ENCODE measurements at regions not wholly inside any gene's neighbourhood (a gene's known extent, or its start where the extent isn't known, plus 50 kb on each side); places are given as distances from the start of the nearest gene placed in this dataset.

DNA sequence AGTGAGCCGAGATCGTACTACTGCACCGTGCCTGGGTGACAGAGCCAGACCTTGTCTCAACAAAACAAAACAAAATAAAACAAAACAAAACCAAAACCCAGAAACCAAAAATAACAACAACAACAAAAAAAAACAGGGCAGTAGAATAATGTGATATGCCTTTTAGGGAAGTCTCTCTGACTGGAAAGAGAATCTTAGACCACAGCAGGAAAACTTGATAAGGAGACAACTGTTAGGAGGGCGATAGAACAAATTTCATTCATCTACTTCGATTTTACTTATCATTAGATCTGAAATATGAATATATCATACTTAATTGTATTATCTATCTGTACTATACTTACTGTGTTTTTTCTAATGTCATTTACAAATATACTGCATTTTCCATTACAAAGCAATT, 109.0 kb upstream of the CNTNAP5 start:
- Histone ChIP-seq H3K18ac (ENCODE audit: low read depth in 1 of 2, low read length in 2 of 2) (no peak overlapping the region), H2BK15ac (ENCODE audit: low read depth, poor library complexity, severe bottlenecking) (no peak overlapping the region), H2BK120ac (ENCODE audit: low read depth, low read length) (no peak overlapping the region), H3K9ac (ENCODE audit: low read length) (no peak overlapping the region), H3K23ac (ENCODE audit: low read length in 2 of 2) (no peak overlapping the region), H3K4me3 (ENCODE audit: insufficient read depth in 1 of 2, low read depth in 1 of 2, low read length in 2 of 2) (no peak overlapping the region), H2BK5ac (ENCODE audit: low read depth, low read length, poor library complexity, severe bottlenecking) (no peak overlapping the region), H2AK5ac (ENCODE audit: low read length, severe bottlenecking) (no peak overlapping the region), H3K9me3 (ENCODE audit: control insufficient read depth, low read length) (peaks cover 6% of the 10 kb centered on the region), H3K4me2 (ENCODE audit: low read length, poor library complexity, severe bottlenecking) (no peak overlapping the region), H3K4ac (ENCODE audit: low read depth in 1 of 2, low read length in 2 of 2) (no peak overlapping the region), H3K27me3 (ENCODE audit: control insufficient read depth in 1 of 2, insufficient read depth in 1 of 2, low read length in 2 of 2) (no peaks in the 10 kb centered on the region), H3K36me3 (ENCODE audit: control insufficient read depth in 1 of 2, insufficient read depth in 2 of 2, low read depth in 1 of 2, low read length in 2 of 2) (no peaks in the 10 kb centered on the region), H3K4me1 (ENCODE audit: control insufficient read depth, insufficient read depth, low read depth, low read length) (no peaks in the 10 kb centered on the region), H4K91ac (ENCODE audit: low read length) (no peak overlapping the region), H2AFZ (ENCODE audit: low read depth, low read length) (no peak overlapping the region), H3K79me1 (replicated peaks; ENCODE audit: low read length, poor library complexity, severe bottlenecking) (no peaks in the 10 kb centered on the region), H4K8ac (ENCODE audit: low read length) (no peak overlapping the region), H3K14ac (ENCODE audit: low read length in 2 of 2) (no peak overlapping the region), H2BK12ac (ENCODE audit: low read length in 2 of 2) (no peak overlapping the region), H3K27ac (ENCODE audit: low read length, poor library complexity, severe bottlenecking) (no peak overlapping the region)
- DNase-seq: no peak
- no CpG with 5 or more reads among the region's 5 CpGs for WGBS

DNA sequence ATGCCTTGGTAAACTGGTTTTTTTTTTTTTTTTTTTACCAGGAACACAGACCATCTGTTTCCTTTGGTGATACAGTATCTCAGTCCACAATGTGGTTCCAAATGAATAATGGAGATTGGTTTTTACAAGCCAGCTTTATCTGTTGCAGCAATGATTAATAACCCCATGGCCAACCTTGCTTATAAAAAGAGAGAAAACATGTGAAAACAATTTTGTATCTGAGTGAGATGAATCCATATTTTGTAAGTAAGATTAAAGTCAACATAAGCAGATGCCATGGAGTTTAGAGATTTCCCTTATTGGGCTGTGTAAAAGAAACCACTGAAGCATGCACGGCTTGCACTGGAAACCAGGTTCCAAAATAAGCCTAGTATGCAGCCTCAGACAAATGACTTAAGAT, 108.6 kb upstream of the CNTNAP5 start:
- no peak for DNase-seq
- H2BK120ac ChIP-seq (ENCODE audit: low read depth, low read length): no peak overlapping the region
- no peak overlapping the region for H3K27ac ChIP-seq (ENCODE audit: low read length, poor library complexity, severe bottlenecking)
- no peaks in the 10 kb centered on the region for H3K27me3 ChIP-seq (ENCODE audit: control insufficient read depth in 1 of 2, insufficient read depth in 1 of 2, low read length in 2 of 2)
- no peaks in the 10 kb centered on the region for H3K79me1 ChIP-seq (replicated peaks; ENCODE audit: low read length, poor library complexity, severe bottlenecking)
- no peak overlapping the region for H2BK12ac ChIP-seq (ENCODE audit: low read length in 2 of 2)
- H2AK5ac ChIP-seq (ENCODE audit: low read length, severe bottlenecking): no peak overlapping the region
- WGBS: 69% methylated on average over 1 of the region's 1 CpG
- no peaks in the 10 kb centered on the region for H3K4me1 ChIP-seq (ENCODE audit: control insufficient read depth, insufficient read depth, low read depth, low read length)
- no peak overlapping the region for H3K14ac ChIP-seq (ENCODE audit: low read length in 2 of 2)
- H3K18ac ChIP-seq (ENCODE audit: low read depth in 1 of 2, low read length in 2 of 2): no peak overlapping the region
- no peak overlapping the region for H3K9ac ChIP-seq (ENCODE audit: low read length)
- H3K4ac ChIP-seq (ENCODE audit: low read depth in 1 of 2, low read length in 2 of 2): no peak overlapping the region
- H3K23ac ChIP-seq (ENCODE audit: low read length in 2 of 2): no peak overlapping the region
- H2AFZ ChIP-seq (ENCODE audit: low read depth, low read length): no peak overlapping the region
- H3K36me3 ChIP-seq (ENCODE audit: control insufficient read depth in 1 of 2, insufficient read depth in 2 of 2, low read depth in 1 of 2, low read length in 2 of 2): no peaks in the 10 kb centered on the region
- peaks cover 6% of the 10 kb centered on the region for H3K9me3 ChIP-seq (ENCODE audit: control insufficient read depth, low read length)
- no peak overlapping the region for H4K8ac ChIP-seq (ENCODE audit: low read length)
- no peak overlapping the region for H2BK5ac ChIP-seq (ENCODE audit: low read depth, low read length, poor library complexity, severe bottlenecking)
- H2BK15ac ChIP-seq (ENCODE audit: low read depth, poor library complexity, severe bottlenecking): no peak overlapping the region
- no peak overlapping the region for H4K91ac ChIP-seq (ENCODE audit: low read length)
- no peak overlapping the region for H3K4me2 ChIP-seq (ENCODE audit: low read length, poor library complexity, severe bottlenecking)
- H3K4me3 ChIP-seq (ENCODE audit: insufficient read depth in 1 of 2, low read depth in 1 of 2, low read length in 2 of 2): no peak overlapping the region

DNA sequence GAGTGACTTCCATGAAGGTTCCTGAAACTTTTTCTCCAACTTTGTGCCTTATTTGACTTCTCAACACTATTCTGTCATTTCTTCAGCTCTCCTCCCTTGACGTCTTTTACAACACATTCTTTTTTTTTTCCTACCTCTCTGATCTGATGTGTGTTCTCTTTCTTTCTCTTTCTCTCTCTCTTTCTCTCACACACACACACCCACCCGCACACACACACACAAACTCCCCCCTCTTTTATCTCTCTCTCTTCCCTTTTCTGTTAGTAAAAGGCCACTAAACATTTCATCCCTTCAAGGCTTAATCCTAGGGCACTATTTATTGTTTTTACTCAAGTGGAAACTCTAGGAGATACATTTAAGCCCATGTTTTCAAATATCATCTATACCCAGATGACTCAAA, 107.8 kb upstream of the CNTNAP5 start:
- no peak overlapping the region for H2BK5ac ChIP-seq (ENCODE audit: low read depth, low read length, poor library complexity, severe bottlenecking)
- no peak overlapping the region for H4K8ac ChIP-seq (ENCODE audit: low read length)
- no peak overlapping the region for H3K4me2 ChIP-seq (ENCODE audit: low read length, poor library complexity, severe bottlenecking)
- no peak overlapping the region for H3K27ac ChIP-seq (ENCODE audit: low read length, poor library complexity, severe bottlenecking)
- no peaks in the 10 kb centered on the region for H3K27me3 ChIP-seq (ENCODE audit: control insufficient read depth in 1 of 2, insufficient read depth in 1 of 2, low read length in 2 of 2)
- H3K23ac ChIP-seq (ENCODE audit: low read length in 2 of 2): no peak overlapping the region
- no peak overlapping the region for H2BK120ac ChIP-seq (ENCODE audit: low read depth, low read length)
- no peak overlapping the region for H3K4me3 ChIP-seq (ENCODE audit: insufficient read depth in 1 of 2, low read depth in 1 of 2, low read length in 2 of 2)
- no peak overlapping the region for H4K91ac ChIP-seq (ENCODE audit: low read length)
- DNase-seq: no peak
- H3K4ac ChIP-seq (ENCODE audit: low read depth in 1 of 2, low read length in 2 of 2): no peak overlapping the region
- H2BK15ac ChIP-seq (ENCODE audit: low read depth, poor library complexity, severe bottlenecking): no peak overlapping the region
- peaks cover 4% of the 10 kb centered on the region for H3K9me3 ChIP-seq (ENCODE audit: control insufficient read depth, low read length)
- H2BK12ac ChIP-seq (ENCODE audit: low read length in 2 of 2): no peak overlapping the region
- 84% methylated on average over 2 of the region's 2 CpGs for WGBS
- H3K36me3 ChIP-seq (ENCODE audit: control insufficient read depth in 1 of 2, insufficient read depth in 2 of 2, low read depth in 1 of 2, low read length in 2 of 2): no peaks in the 10 kb centered on the region
- H3K18ac ChIP-seq (ENCODE audit: low read depth in 1 of 2, low read length in 2 of 2): no peak overlapping the region
- H3K14ac ChIP-seq (ENCODE audit: low read length in 2 of 2): no peak overlapping the region
- H3K9ac ChIP-seq (ENCODE audit: low read length): no peak overlapping the region
- no peak overlapping the region for H2AK5ac ChIP-seq (ENCODE audit: low read length, severe bottlenecking)
- H2AFZ ChIP-seq (ENCODE audit: low read depth, low read length): no peak overlapping the region
- H3K79me1 ChIP-seq (replicated peaks; ENCODE audit: low read length, poor library complexity, severe bottlenecking): no peaks in the 10 kb centered on the region
- H3K4me1 ChIP-seq (ENCODE audit: control insufficient read depth, insufficient read depth, low read depth, low read length): no peaks in the 10 kb centered on the region

DNA sequence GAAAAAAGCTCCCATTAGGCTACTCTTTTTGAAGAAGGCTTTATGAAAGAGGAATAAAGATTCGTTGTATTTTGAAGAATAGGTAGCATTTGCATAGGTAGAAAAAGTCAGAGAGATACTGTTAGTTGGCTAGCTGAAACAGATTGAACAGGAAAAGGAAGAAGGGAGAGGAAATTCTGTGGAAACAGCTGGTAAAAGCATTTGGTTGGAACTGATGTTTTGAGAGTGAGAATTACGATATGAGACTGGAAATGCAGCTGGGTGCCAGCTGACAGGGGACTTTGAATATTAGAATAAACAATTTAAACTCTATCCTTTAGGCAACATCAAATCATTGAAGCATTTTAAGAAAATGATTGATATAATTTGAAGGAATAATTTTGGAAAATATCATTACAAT, 96.7 kb upstream of the CNTNAP5 start:
- H3K18ac ChIP-seq (ENCODE audit: low read depth in 1 of 2, low read length in 2 of 2): no peak overlapping the region
- peaks cover 12% of the 10 kb centered on the region for H3K9me3 ChIP-seq (ENCODE audit: control insufficient read depth, low read length)
- H3K27me3 ChIP-seq (ENCODE audit: control insufficient read depth in 1 of 2, insufficient read depth in 1 of 2, low read length in 2 of 2): no peaks in the 10 kb centered on the region
- no peak overlapping the region for H3K27ac ChIP-seq (ENCODE audit: low read length, poor library complexity, severe bottlenecking)
- H2BK5ac ChIP-seq (ENCODE audit: low read depth, low read length, poor library complexity, severe bottlenecking): no peak overlapping the region
- no peak overlapping the region for H4K8ac ChIP-seq (ENCODE audit: low read length)
- no peak overlapping the region for H3K4me3 ChIP-seq (ENCODE audit: insufficient read depth in 1 of 2, low read depth in 1 of 2, low read length in 2 of 2)
- no peak overlapping the region for H3K4me2 ChIP-seq (ENCODE audit: low read length, poor library complexity, severe bottlenecking)
- H2AK5ac ChIP-seq (ENCODE audit: low read length, severe bottlenecking): no peak overlapping the region
- H3K4ac ChIP-seq (ENCODE audit: low read depth in 1 of 2, low read length in 2 of 2): no peak overlapping the region
- H3K9ac ChIP-seq (ENCODE audit: low read length): no peak overlapping the region
- DNase-seq: no peak
- H3K4me1 ChIP-seq (ENCODE audit: control insufficient read depth, insufficient read depth, low read depth, low read length): no peaks in the 10 kb centered on the region
- H3K36me3 ChIP-seq (ENCODE audit: control insufficient read depth in 1 of 2, insufficient read depth in 2 of 2, low read depth in 1 of 2, low read length in 2 of 2): no peaks in the 10 kb centered on the region
- no peak overlapping the region for H4K91ac ChIP-seq (ENCODE audit: low read length)
- H3K79me1 ChIP-seq (replicated peaks; ENCODE audit: low read length, poor library complexity, severe bottlenecking): no peaks in the 10 kb centered on the region
- no peak overlapping the region for H2BK15ac ChIP-seq (ENCODE audit: low read depth, poor library complexity, severe bottlenecking)
- H3K14ac ChIP-seq (ENCODE audit: low read length in 2 of 2): no peak overlapping the region
- H2AFZ ChIP-seq (ENCODE audit: low read depth, low read length): no peak overlapping the region
- H2BK12ac ChIP-seq (ENCODE audit: low read length in 2 of 2): no peak overlapping the region
- 49% methylated on average over 1 of the region's 2 CpGs for WGBS
- H2BK120ac ChIP-seq (ENCODE audit: low read depth, low read length): no peak overlapping the region
- H3K23ac ChIP-seq (ENCODE audit: low read length in 2 of 2): no peak overlapping the region
